ENCODE measurements at regions not wholly inside any gene's neighbourhood (a gene's known extent, or its start where the extent isn't known, plus 50 kb on each side); places are given as distances from the start of the nearest gene placed in this dataset.

DNA sequence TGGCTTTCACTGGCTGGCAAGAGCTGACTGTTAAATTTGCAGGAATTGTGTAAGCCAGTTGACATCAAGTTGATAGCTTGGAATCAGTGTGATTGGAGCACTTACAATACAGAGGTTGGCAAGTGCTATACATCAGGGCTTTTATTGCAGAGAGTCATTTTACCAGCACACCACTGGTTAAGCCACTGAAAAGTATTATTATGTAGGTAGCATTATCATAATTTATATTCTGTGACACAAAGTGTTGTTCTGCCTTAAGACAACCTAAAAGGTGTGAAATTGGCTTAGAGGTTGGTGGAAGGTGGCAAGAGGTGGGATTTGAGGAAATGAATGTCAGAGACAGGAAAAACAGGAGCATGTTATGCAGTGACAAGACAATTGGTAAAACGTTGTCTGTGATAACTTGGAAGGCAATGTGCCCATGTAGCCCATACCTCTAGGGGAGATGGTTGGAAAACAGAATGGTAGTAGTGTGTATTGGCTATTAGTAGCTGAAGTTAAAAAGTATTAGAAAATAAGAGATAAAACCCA lies 172.9 kb upstream of the PRICKLE1 start:
- ATAC-seq (no peak), DNase-seq (ENCODE audit: low read depth, low spot score) (no peak)
- Histone ChIP-seq H3K27ac (ENCODE audit: low read depth, low read length) (no peak overlapping the region), H3K4me2 (ENCODE audit: low read length) (no peak overlapping the region), H3K27me3 (ENCODE audit: insufficient read depth, low read length) (no peaks in the 10 kb centered on the region), H3K4me1 (ENCODE audit: control insufficient read depth in 1 of 2, insufficient read depth in 2 of 2, low read length in 2 of 2) (peaks cover 3 to 5% of the 10 kb centered on the region in 2 experiments; a peak in 3 of 4 replicates), H3K9ac (ENCODE audit: low read length) (no peak overlapping the region), H4K20me1 (ENCODE audit: insufficient read depth) (no peaks in the 10 kb centered on the region), H3K9me3 (ENCODE audit: control insufficient read depth in 1 of 2, insufficient read depth in 1 of 2, low read depth in 1 of 2, low read length in 2 of 2) (no peaks in the 10 kb centered on the region), H3K9me2 (ENCODE audit: insufficient read depth) (no peaks in the 10 kb centered on the region), H3K36me3 (ENCODE audit: control insufficient read depth in 1 of 2, insufficient read depth in 2 of 2, low read length in 2 of 2) (no peaks in the 10 kb centered on the region), H3K4me3 (replicated peaks in 1 of 2; ENCODE audit: low read depth in 1 of 2, low read length in 2 of 2) (no peak overlapping the region), H2AFZ (ENCODE audit: low read depth, low read length, poor library complexity, severe bottlenecking) (no peak overlapping the region), H3K79me2 (ENCODE audit: insufficient read depth, low read length) (no peaks in the 10 kb centered on the region)
- intact Hi-C loops (cut with micrococcal nuclease): no loop called here
- TF ChIP-seq, protein P1, sequence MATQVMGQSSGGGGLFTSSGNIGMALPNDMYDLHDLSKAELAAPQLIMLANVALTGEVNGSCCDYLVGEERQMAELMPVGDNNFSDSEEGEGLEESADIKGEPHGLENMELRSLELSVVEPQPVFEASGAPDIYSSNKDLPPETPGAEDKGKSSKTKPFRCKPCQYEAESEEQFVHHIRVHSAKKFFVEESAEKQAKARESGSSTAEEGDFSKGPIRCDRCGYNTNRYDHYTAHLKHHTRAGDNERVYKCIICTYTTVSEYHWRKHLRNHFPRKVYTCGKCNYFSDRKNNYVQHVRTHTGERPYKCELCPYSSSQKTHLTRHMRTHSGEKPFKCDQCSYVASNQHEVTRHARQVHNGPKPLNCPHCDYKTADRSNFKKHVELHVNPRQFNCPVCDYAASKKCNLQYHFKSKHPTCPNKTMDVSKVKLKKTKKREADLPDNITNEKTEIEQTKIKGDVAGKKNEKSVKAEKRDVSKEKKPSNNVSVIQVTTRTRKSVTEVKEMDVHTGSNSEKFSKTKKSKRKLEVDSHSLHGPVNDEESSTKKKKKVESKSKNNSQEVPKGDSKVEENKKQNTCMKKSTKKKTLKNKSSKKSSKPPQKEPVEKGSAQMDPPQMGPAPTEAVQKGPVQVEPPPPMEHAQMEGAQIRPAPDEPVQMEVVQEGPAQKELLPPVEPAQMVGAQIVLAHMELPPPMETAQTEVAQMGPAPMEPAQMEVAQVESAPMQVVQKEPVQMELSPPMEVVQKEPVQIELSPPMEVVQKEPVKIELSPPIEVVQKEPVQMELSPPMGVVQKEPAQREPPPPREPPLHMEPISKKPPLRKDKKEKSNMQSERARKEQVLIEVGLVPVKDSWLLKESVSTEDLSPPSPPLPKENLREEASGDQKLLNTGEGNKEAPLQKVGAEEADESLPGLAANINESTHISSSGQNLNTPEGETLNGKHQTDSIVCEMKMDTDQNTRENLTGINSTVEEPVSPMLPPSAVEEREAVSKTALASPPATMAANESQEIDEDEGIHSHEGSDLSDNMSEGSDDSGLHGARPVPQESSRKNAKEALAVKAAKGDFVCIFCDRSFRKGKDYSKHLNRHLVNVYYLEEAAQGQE (IDR thresholded peaks at IDR 0.05; ENCODE audit: low read depth): no peak
- no peak for TF ChIP-seq ELF1 (IDR thresholded peaks at IDR 0.05; ENCODE audit: borderline replicate concordance, low read depth)
- CTCF ChIA-PET: no interaction called here
- POLR2A ChIA-PET: no interaction called here
- BruUV-seq (replicated peaks): no TSS peak
- RAD21 ChIA-PET (ENCODE audit: low non-redundant PET in 1 of 2, low total read pairs in 2 of 2, uncharacterized antibody in 2 of 2, unreplicated experiment in 2 of 2): no interaction called here

DNA sequence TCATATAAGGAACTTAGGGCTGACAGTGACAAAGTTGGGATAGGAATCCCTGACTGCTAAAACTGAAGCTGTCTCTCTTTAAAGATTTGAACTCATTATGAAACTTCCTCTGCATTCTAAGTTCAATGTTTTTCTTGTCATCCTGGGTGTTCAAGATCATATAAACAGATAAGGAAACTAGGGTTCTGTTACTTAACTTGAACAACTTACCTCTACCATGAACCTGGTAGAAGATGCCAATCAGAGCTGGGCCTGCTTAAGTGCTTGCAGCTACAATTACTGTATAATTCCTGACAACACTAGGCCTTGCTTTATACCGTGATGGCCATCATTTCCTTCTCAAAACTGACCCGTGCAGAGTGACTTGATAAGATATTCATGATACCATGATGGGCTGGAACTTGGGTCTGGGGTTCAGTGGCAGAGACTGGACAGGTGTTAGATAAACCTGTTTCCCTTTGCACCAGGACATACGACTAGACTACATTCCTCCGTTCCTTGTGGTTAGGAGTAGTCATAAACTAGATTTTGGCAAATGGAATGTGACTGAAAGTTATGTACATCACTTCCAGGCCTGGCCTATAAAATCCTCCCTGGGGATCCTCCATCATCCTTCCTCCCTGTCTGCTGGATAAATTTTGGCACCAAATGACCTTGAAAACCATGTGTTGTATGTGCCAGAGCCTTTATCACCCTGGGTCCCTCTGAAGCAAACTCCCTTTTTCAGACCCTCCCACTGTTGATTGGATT lies 172.2 kb upstream of the PRICKLE1 start:
- Histone ChIP-seq H3K9me3 (ENCODE audit: control insufficient read depth in 1 of 2, insufficient read depth in 1 of 2, low read depth in 1 of 2, low read length in 2 of 2) (no peaks in the 10 kb centered on the region), H2AFZ (ENCODE audit: low read depth, low read length, poor library complexity, severe bottlenecking) (no peak overlapping the region), H3K9me2 (ENCODE audit: insufficient read depth) (no peaks in the 10 kb centered on the region), H3K36me3 (ENCODE audit: control insufficient read depth in 1 of 2, insufficient read depth in 2 of 2, low read length in 2 of 2) (no peaks in the 10 kb centered on the region), H3K4me2 (ENCODE audit: low read length) (no peak overlapping the region), H3K79me2 (ENCODE audit: insufficient read depth, low read length) (no peaks in the 10 kb centered on the region), H3K4me1 (ENCODE audit: control insufficient read depth in 1 of 2, insufficient read depth in 2 of 2, low read length in 2 of 2) (peaks cover 10 to 11% of the 10 kb centered on the region in 2 experiments), H3K9ac (ENCODE audit: low read length) (no peak overlapping the region), H3K27me3 (ENCODE audit: insufficient read depth, low read length) (no peaks in the 10 kb centered on the region), H3K27ac (ENCODE audit: low read depth, low read length) (no peak overlapping the region), H3K4me3 (replicated peaks in 1 of 2; ENCODE audit: low read depth in 1 of 2, low read length in 2 of 2) (no peak overlapping the region), H4K20me1 (ENCODE audit: insufficient read depth) (no peaks in the 10 kb centered on the region)
- intact Hi-C loops (cut with micrococcal nuclease): no loop called here
- RAD21 ChIA-PET (ENCODE audit: low non-redundant PET in 1 of 2, low total read pairs in 2 of 2, uncharacterized antibody in 2 of 2, unreplicated experiment in 2 of 2): no interaction called here
- DNase-seq (ENCODE audit: low read depth, low spot score) (no peak), ATAC-seq (no peak)
- BruUV-seq (replicated peaks): no TSS peak
- POLR2A ChIA-PET: no interaction called here
- CTCF ChIA-PET: no interaction called here
- TF ChIP-seq, protein P2, sequence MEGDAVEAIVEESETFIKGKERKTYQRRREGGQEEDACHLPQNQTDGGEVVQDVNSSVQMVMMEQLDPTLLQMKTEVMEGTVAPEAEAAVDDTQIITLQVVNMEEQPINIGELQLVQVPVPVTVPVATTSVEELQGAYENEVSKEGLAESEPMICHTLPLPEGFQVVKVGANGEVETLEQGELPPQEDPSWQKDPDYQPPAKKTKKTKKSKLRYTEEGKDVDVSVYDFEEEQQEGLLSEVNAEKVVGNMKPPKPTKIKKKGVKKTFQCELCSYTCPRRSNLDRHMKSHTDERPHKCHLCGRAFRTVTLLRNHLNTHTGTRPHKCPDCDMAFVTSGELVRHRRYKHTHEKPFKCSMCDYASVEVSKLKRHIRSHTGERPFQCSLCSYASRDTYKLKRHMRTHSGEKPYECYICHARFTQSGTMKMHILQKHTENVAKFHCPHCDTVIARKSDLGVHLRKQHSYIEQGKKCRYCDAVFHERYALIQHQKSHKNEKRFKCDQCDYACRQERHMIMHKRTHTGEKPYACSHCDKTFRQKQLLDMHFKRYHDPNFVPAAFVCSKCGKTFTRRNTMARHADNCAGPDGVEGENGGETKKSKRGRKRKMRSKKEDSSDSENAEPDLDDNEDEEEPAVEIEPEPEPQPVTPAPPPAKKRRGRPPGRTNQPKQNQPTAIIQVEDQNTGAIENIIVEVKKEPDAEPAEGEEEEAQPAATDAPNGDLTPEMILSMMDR (IDR thresholded peaks at IDR 0.05 in 2 of 3, conservative IDR thresholded peaks at IDR 0.05 in 1 of 3; ENCODE audit: borderline replicate concordance in 1 of 3, insufficient read depth in 1 of 3, low read depth in 2 of 3, low read length in 2 of 3): no peak
- no peak for TF ChIP-seq EZH2 (IDR thresholded peaks at IDR 0.05)
- TF ChIP-seq SIN3A (IDR thresholded peaks at IDR 0.05; ENCODE audit: low read depth): no peak
- TF ChIP-seq ZFX (IDR thresholded peaks at IDR 0.05): no peak
- TF ChIP-seq, protein P1 (IDR thresholded peaks at IDR 0.05; ENCODE audit: low read depth): no peak
- no peak for TF ChIP-seq ZNF274 (IDR thresholded peaks at IDR 0.05; ENCODE audit: low read depth, low read length)
- no peak for TF ChIP-seq CBX3 (IDR thresholded peaks at IDR 0.05; ENCODE audit: low read depth)
- TF ChIP-seq CEBPB (IDR thresholded peaks at IDR 0.05; ENCODE audit: low read depth): no peak
- no peak for TF ChIP-seq RAD21 (IDR thresholded peaks at IDR 0.05; ENCODE audit: low read depth)
